Activated T-helper 1 cell treated with anti-CD3 and anti-CD28 coated beads, Interleukin-12 subunit alpha, Interleukin-12 subunit beta, Interleukin-2, Interleukin-4 antibody, amounts not matched to agents 30 ng/mL and 10 ng/mL and 1 ng/mL, durations not matched to agents 14 hours and 24 hours and 36 hours (primary cell): ENCODE measurements at regions not wholly inside any gene's neighbourhood (a gene's known extent, or its start where the extent isn't known, plus 50 kb on each side); places are given as distances from the start of the nearest gene placed in this dataset.

ENCODE experiments used
- DNase-seq: peaks from one replicate; pipeline ENCODE4 v3.0.0; 2021; ENCODE audit warnings: low spot score
- H3K27ac Mint-ChIP-seq: one replicate; pipeline ENCODE4 v1.8.0; 2021; ENCODE audit warnings: mild to moderate bottlenecking, mixed read lengths
- H3K27me3 Mint-ChIP-seq: one replicate; pipeline ENCODE4 v1.8.0; 2022; ENCODE audit warnings: mild to moderate bottlenecking, moderate library complexity, mixed read lengths; ENCODE audit not compliant: insufficient read depth
- H3K36me3 Mint-ChIP-seq: one replicate; pipeline ENCODE4 v1.8.0; 2021; ENCODE audit warnings: low read depth, mixed read lengths
- H3K4me1 Mint-ChIP-seq: one replicate; pipeline ENCODE4 v1.8.0; 2021; ENCODE audit warnings: low read depth, mixed read lengths
- H3K4me3 Mint-ChIP-seq: one replicate; pipeline ENCODE4 v1.8.0; 2021; ENCODE audit warnings: mild to moderate bottlenecking, moderate library complexity, mixed read lengths
- H3K9me3 Mint-ChIP-seq: one replicate; pipeline ENCODE4 v1.8.0; 2021; ENCODE audit warnings: mixed read lengths
- intact Hi-C: fragments of 100-400 bp; cut with micrococcal nuclease; formaldehyde crosslinking; loops from one replicate; pipeline ENCODE4 v1.15.1; 2024

DNA sequence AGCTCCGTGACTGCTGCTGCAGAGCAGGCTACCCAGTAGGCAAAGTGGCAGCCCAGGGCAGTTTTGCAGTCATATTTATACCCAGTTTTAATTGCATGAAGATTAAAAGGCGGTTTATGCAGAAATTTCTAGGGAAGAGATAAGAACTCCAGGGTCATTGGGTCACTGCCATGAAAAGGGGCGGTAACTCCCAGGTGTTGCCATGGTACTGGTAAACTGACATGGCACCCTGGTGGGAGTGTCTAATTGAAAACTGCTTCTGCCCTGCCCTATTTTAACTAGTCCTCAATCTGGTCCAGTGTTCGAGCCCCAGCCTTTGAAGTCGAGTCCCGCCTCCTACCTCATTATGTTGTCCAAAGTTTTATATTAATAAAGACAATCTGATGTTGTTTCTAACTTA lies 75.0 kb upstream of the FUCA2 start:
- Mint-ChIP-seq H3K4me3 (no peak overlapping the region), H3K9me3 (no peaks in the 10 kb centered on the region), H3K27ac (no peak overlapping the region), H3K36me3 (peaks cover 4% of the 10 kb centered on the region), H3K4me1 (peaks cover 7% of the 10 kb centered on the region), H3K27me3 (no peaks in the 10 kb centered on the region)
- DNase-seq: no peak
- intact Hi-C loops: no loop called here

GRCh38 chr6:143585716-143586115 lies 74.2 kb upstream of the FUCA2 start:
- no peaks in the 10 kb centered on the region for H3K9me3 Mint-ChIP-seq
- DNase-seq: no peak
- H3K27me3 Mint-ChIP-seq: no peaks in the 10 kb centered on the region
- intact Hi-C loops: no loop called here
- H3K4me3 Mint-ChIP-seq: no peak overlapping the region
- H3K4me1 Mint-ChIP-seq: peaks cover 11% of the 10 kb centered on the region
- H3K27ac Mint-ChIP-seq: no peak overlapping the region
- peaks cover 3% of the 10 kb centered on the region for H3K36me3 Mint-ChIP-seq

DNA sequence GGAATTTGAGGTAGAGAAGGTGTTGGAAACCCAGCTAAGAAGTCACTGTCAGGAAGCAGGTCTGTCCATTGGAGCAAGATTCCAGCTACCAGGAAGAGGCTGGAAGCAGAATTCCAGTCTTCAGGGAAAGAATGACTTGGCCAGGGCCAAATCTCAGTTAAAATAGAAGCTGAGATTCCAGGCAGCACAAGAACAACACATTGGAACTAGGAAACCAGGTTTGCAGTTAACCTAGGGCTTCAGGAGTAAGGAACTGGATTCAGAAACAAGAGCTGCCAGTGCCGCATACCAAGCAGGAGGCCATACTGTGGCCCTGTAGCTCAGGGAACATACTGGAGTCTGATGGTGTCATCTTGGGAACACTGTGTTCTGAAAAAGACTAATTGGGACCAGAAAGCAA lies 73.7 kb upstream of the FUCA2 start:
- Mint-ChIP-seq H3K27me3 (no peaks in the 10 kb centered on the region), H3K4me1 (peaks cover 11% of the 10 kb centered on the region), H3K36me3 (peaks cover 4% of the 10 kb centered on the region), H3K27ac (no peak overlapping the region), H3K9me3 (no peaks in the 10 kb centered on the region), H3K4me3 (no peak overlapping the region)
- intact Hi-C loops: no loop called here
- no peak for DNase-seq

DNA sequence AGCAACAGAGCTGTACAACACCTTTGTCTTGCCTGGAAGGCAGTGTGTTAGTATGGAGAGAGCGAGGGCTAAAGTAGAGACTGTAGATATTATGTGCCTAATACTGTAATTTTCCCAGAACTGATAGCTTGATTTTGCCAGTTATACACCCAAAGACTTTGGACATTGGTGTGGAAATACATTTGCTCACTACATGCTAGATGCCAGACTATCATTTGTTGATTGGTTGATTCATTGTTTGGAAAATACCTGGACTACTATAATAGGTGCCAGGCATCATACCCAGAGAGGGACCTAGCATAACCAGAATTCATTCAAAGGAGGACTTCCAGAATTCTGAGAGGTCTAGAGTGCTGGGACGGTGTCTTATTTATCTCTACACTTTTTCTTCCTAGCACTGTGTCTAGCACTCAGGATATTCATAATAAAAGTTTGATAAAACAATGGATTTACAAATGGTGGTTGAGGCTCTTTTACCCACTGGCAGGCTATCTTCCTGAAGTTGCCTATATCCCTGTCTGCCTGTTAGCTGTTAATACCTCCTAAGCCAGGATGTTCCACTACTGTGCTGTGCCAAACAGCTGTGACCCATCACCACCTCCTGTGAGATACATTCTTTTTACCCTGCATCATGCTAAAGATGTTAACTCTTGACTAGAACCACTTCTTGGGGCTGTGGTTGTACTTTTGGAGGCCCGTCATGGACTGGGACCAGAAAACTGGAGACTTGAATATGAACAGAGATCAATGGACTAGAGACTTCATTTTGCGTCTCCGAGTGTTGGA lies 72.2 kb upstream of the FUCA2 start:
- Mint-ChIP-seq H3K4me3 (no peak overlapping the region), H3K36me3 (peaks cover 14% of the 10 kb centered on the region), H3K27ac (no peak overlapping the region), H3K27me3 (no peaks in the 10 kb centered on the region), H3K4me1 (peaks cover 11% of the 10 kb centered on the region), H3K9me3 (no peaks in the 10 kb centered on the region)
- DNase-seq: no peak
- intact Hi-C loops: no loop called here

DNA sequence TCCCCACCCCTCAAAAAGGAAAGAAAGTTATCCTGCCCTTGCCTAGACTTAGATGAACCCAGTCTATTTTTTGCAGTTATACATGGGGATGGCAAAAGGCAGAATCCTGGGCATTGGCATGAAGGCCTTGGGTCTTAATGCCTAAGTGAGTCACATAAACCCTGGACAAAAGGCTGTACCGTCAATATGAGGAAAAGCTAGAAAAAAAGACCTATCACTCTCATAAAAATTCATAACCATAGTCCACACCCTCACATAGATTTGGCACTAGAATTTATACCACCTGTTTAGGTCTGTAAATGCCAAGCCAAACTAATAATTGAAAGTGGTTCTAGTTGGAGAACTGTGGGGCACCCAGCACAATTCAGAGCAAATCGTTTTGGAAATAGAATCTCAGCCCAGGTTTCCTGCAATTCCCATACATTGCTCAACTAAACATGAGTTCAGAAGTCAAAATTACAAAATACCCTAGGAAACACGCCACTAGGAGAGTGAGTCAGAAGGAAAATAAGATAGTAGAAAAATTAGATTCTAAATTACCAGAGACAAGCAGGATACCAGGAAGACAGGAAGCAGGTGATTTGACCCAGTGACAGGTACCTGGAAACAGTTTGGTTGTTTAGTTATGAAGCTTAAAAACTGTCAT lies 70.4 kb upstream of the FUCA2 start:
- DNase-seq: no peak
- no peaks in the 10 kb centered on the region for H3K27me3 Mint-ChIP-seq
- no peak overlapping the region for H3K27ac Mint-ChIP-seq
- H3K4me1 Mint-ChIP-seq: peaks cover 11% of the 10 kb centered on the region
- intact Hi-C loops: no loop called here
- no peaks in the 10 kb centered on the region for H3K9me3 Mint-ChIP-seq
- peak overlapping the region; percentile 35 for H3K4me3 Mint-ChIP-seq
- peaks cover 14% of the 10 kb centered on the region for H3K36me3 Mint-ChIP-seq

DNA sequence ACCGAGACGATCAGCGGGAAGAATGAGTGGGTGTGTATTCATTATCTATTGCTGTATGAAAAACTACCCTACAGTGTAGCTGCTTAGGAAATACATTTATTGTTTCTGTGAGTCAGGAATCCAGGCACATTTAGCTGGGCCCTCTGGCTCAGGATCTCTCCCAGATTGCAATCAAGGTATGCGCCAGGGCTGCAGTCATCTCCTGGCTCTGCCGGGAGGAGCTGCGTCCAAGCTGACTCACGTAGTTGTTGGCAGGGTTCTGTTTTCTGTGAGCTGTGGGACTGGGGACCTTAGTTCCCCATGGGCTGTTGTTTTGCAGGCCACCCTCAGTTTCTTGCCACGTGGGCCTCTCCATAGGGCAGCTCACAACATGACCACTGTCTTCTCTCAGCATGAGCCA lies 68.2 kb upstream of the FUCA2 start:
- Mint-ChIP-seq H3K9me3 (no peaks in the 10 kb centered on the region), H3K36me3 (peaks cover 14% of the 10 kb centered on the region), H3K27ac (no peak overlapping the region), H3K27me3 (no peaks in the 10 kb centered on the region), H3K4me1 (peaks cover 11% of the 10 kb centered on the region), H3K4me3 (no peak overlapping the region)
- DNase-seq: no peak
- intact Hi-C loops: loop anchor here (5.0 to 10.0 kb wide), 4 partner anchors 98 to 1105 kb away; partner anchors contain the start of gene PHACTR2

DNA sequence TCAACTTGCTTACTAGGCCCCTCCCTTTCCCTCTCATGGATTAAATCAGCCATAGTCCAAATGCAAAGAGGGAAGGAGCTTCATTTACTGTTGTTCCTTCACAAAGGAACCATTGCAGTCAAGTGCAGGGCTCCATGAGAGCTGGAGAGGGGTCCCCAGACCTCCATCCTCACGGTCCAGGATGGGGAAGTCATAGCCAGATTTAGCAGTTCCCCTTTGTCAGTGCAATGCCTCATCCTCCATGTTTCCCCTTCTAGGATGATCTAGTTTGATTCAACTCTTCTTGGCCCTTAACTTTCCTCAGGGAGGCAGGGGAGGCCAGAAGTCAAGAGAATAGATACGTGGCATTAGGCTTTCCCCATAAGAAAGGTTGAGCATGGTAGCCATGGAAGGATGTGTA lies 66.5 kb upstream of the FUCA2 start:
- H3K36me3 Mint-ChIP-seq: peaks cover 14% of the 10 kb centered on the region
- no peak for DNase-seq
- no peak overlapping the region for H3K27ac Mint-ChIP-seq
- intact Hi-C loops: loop anchor here (5.0 to 10.0 kb wide), 4 partner anchors 99 to 1103 kb away; partner anchors contain the start of gene PHACTR2
- H3K27me3 Mint-ChIP-seq: no peaks in the 10 kb centered on the region
- no peak overlapping the region for H3K4me3 Mint-ChIP-seq
- H3K4me1 Mint-ChIP-seq: peaks cover 22% of the 10 kb centered on the region
- H3K9me3 Mint-ChIP-seq: no peaks in the 10 kb centered on the region

DNA sequence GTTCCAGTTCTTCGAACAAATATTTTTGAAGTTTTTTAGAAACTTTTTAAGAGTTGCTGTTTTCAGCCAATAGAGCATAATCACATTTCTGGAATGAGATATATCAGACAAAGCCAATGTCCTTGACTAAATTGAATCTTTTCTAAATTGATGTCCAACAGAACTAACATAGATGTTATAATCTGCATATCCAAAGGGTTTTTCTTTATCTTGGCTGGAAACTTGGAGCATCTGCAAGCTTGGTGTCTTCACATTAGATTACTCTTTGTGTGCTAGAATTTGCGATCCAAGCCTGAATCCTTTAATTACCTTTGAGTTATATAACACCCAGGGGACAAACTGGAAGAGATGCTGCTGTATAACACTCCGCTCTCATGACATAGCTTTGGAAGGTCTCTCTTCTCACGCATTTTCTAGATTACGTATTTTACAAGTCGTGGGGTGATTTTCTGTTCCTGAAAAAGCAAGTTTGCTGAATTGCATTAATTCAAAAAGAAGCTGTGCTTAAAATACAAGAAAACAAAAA lies 64.4 kb upstream of the FUCA2 start:
- peaks cover 12% of the 10 kb centered on the region for H3K36me3 Mint-ChIP-seq
- no peak overlapping the region for H3K27ac Mint-ChIP-seq
- intact Hi-C loops: loop anchor here (1.0 to 10.0 kb wide), 8 partner anchors 101 to 1101 kb away; partner anchors contain the start of genes LTV1, PHACTR2 and SF3B5
- DNase-seq: no peak
- no peak overlapping the region for H3K4me3 Mint-ChIP-seq
- H3K9me3 Mint-ChIP-seq: no peaks in the 10 kb centered on the region
- no peaks in the 10 kb centered on the region for H3K27me3 Mint-ChIP-seq
- peaks cover 11% of the 10 kb centered on the region for H3K4me1 Mint-ChIP-seq

GRCh38 chr6:143575440-143575839 lies 63.9 kb upstream of the FUCA2 start:
- Mint-ChIP-seq H3K36me3 (peaks cover 10% of the 10 kb centered on the region), H3K9me3 (no peaks in the 10 kb centered on the region), H3K27ac (no peak overlapping the region), H3K27me3 (no peaks in the 10 kb centered on the region), H3K4me1 (peaks cover 12% of the 10 kb centered on the region), H3K4me3 (no peak overlapping the region)
- intact Hi-C loops: loop anchor here (1.0 to 10.0 kb wide), 8 partner anchors 102 to 1101 kb away; partner anchors contain the start of genes LTV1, PHACTR2 and SF3B5
- DNase-seq: peak; percentile 48

GRCh38 chr6:143570147-143570853 lies 58.8 kb upstream of the FUCA2 start:
- peaks cover 2% of the 10 kb centered on the region for H3K36me3 Mint-ChIP-seq
- no peak overlapping the region for H3K27ac Mint-ChIP-seq
- no peaks in the 10 kb centered on the region for H3K9me3 Mint-ChIP-seq
- DNase-seq: no peak
- intact Hi-C loops: loop anchor here (10.0 kb wide), 2 partner anchors 165 to 1095 kb away; no protein-coding TSS in a partner anchor
- H3K27me3 Mint-ChIP-seq: no peaks in the 10 kb centered on the region
- H3K4me1 Mint-ChIP-seq: peaks cover 41% of the 10 kb centered on the region
- H3K4me3 Mint-ChIP-seq: no peak overlapping the region

GRCh38 chr6:143569040-143569439 lies 57.5 kb upstream of the FUCA2 start:
- intact Hi-C loops: loop anchor here (2.0 kb wide), 1 partner anchor 14 kb away; no protein-coding TSS in a partner anchor

DNA sequence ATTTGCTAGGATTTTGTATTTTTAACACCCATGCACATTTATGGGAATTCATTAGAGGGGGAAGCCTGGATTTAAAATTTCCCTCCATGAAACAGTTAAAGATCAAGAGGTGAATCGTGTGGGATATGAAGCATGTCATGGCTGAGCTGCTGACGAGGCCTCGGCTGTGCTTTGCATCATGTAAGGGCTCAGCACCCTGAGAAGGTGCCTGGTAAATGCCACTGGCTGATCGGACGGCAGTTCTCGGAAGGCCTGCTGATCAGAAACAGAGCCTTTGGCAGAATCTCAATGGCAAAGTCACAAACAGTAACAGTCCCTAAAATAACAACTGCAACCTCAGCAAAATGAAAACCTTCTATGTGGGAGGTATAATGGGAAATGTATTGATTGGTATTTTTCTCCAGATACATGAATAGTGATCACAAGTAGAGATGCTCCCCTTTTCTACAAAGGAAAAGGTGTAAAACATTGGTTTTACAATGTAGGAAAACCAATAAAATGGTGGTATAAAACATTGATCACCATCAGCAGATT lies 53.0 kb upstream of the FUCA2 start:
- Mint-ChIP-seq H3K36me3 (peaks cover 12% of the 10 kb centered on the region), H3K27ac (no peak overlapping the region), H3K9me3 (no peaks in the 10 kb centered on the region), H3K4me1 (peaks cover 39% of the 10 kb centered on the region), H3K27me3 (no peaks in the 10 kb centered on the region), H3K4me3 (no peak overlapping the region)
- DNase-seq: no peak
- intact Hi-C loops: no loop called here

More at GRCh38 chr6:143569040-143569439, 57.5 kb upstream of the FUCA2 start:
- Mint-ChIP-seq H3K27ac (no peak overlapping the region), H3K4me1 (peaks cover 39% of the 10 kb centered on the region), H3K36me3 (peaks cover 2% of the 10 kb centered on the region), H3K9me3 (no peaks in the 10 kb centered on the region), H3K4me3 (no peak overlapping the region), H3K27me3 (no peaks in the 10 kb centered on the region)
- DNase-seq: no peak
